HT-29 (cell line): ENCODE measurements at regions not wholly inside any gene's neighbourhood (a gene's known extent, or its start where the extent isn't known, plus 50 kb on each side); places are given as distances from the start of the nearest gene placed in this dataset.

Experiments
- DNase-seq: peaks from one replicate; pipeline ENCODE4 v3.0.0-alpha.2; 2015; ENCODE audit warnings: low spot score

- no peak for DNase-seq
These were observed 101.1 kb upstream of the THRB start for GRCh38 chr3:24595796-24596195.

DNA sequence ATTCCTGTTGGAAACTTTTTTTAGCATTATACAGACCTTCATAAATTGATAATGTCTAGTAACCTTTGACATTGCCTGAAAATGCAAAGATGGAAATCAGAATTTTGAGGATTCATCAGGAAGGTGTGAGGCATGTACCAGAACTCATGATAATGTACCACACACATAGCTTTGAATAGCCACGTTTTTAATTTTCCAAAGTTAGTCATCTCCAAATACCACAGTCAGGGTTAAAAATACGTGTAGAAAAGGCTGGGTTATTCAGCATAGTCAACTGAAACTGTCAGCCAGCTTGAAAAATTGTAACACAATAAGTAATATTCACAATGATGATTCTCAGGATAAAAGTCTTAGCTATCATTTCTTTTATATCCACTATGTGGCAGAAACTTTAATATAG is 102.0 kb upstream of the THRB start:
- DNase-seq = no peak

DNA sequence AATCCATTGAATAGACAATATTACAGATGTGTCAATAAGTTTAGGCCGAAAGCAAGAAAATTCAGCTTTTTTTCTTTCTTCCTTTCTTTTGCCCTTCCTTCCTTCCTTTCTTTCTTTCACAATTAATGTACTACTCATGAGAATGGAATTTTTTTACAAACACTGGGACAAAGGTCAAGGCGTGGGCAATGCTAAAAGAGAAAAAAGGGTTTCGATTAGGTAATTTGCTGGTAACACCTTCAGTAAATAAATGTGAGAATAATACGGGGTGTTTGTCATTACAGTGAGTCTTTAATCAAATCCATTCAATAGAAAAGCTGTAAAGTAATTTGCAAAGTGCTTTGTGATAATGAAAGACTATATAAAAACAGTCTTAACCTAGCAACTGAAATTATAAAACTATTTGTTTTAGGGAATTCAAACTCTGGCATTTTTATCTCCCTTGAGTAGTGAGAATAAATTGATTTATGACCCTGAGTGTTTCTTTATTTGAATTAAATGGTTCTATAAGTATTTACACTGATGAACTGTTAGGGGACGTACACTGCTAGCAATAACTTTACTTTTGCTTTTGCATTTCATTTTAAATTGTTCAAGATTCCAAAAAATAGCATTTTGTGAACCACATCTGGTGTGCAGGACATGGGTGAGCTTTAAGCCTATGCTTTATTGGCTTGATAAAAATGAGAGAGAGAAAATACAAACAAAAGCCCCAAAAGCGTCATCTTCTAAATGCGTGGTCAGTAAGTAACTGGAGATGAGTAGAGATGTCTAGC is 104.2 kb upstream of the THRB start:
- peak; percentile 54 for DNase-seq

DNA sequence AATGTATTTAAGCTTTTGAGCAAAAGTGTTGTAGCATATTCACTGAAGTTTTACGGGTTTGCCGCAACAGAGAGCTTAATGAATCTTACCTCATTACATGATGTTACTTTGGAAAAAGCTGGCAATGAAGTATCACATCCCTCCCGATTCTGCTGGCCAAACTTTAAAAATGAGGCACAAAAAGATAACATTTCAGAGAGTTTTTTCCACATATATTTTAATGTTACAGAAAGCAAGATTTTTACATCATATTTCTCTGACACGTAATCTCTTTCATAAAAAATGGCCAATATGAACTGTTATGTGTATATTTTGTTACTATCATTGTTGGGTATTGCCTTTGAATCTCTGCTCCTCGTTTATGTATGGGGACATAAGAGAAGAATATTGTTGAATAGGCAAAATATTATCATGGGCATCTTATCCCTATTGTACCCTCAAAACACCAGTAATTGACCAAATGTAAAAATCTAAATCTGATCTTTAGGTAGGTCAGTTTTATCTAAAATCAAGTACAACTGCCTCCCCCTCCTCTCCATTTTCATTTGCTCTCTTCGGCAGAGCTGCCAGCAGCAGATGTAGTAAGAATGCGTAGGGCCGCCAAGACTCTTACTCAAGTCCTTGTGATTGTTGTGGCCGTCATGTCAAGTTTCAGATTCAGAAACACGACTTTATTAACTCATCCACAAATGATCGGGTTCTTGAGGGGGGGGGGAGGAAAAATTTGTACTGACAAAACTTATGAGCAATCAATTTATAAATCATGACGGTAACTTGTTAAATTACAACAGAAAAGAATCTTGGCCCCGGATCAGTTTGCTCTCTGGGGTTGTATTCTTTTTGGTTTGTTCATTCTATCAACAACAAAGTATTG is 106.7 kb upstream of the THRB start:
- DNase-seq = no peak

- DNase-seq = no peak
These were observed 109.6 kb upstream of the THRB start for GRCh38 chr3:24604215-24604614.

- no peak for DNase-seq
These were observed 110.9 kb upstream of the THRB start for GRCh38 chr3:24605511-24606028.

DNA sequence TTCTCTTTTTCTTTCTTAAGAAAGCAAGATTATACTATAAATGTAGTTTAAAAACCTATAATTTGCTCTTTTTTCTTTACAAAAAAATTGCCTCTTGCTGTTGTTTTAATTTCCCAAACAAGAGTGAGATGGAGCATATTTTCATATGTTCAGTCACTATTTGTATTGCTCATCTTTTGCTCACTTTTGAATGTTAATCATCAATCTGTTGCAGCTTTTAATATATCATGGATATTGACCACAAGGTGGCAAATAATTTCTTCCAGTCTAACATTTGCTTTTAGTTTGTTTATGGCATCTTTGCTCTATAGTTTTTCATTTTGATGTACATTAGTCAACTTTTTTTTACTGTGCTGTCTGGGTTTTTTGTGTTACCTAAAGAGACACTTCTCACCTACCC is 112.6 kb upstream of the THRB start:
- DNase-seq = no peak

DNA sequence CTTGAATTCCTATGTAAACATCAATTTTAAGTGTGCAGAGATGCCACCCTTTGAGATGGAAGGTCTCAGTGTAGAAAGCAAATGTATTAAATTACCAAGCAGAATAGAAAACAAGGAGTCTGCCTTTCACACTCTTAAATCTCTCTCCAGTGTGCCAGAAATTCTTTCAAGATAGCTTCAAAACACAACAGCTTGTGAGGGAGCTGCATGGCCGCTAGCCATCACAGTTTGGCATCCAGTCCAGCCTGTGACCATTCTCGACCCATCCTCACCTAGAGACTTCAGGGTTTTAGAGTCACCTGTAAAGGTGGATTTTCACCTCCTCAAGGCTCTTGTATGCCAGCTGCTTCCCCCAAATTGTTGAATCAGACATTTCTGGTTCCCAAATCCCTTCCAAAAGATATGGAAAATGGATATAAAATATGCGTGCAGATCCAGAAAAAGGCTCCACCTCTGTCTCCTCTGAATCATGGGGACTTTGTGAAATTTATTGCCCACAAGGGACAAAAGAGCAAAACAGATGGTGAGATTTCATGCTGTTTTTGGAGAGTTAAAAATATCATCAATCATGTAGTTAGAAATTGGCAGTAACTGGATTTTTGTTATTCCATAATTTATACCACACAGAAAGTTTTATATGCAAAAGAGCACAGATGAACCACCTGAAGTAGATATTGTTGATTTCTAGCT is 114.2 kb upstream of the THRB start:
- DNase-seq = no peak

DNA sequence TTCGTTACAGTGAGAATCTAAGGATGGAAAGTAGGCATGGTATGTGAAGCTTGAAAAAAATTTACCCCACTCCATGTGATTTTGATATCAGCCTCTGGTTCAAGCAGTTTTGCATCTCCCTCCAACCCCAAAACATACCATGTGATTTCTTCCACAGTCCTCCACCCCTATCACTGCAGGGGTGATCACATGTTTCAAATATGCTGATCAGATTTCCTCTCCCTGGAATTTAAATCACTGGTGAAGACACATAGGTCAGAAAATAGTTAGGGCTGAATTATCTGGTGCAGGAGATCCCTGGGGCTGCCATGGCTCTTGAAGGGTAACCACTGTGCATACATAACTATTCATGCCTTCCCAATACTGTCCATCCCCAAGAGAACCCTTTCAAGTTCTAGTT is 119.7 kb upstream of the THRB start:
- no peak for DNase-seq

DNA sequence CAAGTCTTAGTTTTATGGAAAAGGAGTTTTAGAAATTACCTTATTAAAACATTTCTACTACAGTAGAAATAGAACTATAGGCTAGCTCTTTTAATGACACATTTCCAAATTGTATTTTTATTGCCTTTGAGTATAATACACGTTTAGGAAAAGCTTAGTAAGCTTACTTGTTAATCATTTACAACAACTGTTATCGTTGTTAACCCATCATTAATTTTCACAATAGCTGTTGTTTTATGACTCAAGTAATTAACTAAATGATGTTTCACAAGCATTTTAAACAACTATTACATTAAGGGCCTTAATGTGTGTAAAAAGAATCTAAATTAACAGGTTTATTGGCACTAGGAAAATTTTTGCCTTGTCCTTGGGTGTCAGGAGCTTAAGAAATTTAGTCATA is 120.5 kb upstream of the THRB start:
- DNase-seq = no peak

DNA sequence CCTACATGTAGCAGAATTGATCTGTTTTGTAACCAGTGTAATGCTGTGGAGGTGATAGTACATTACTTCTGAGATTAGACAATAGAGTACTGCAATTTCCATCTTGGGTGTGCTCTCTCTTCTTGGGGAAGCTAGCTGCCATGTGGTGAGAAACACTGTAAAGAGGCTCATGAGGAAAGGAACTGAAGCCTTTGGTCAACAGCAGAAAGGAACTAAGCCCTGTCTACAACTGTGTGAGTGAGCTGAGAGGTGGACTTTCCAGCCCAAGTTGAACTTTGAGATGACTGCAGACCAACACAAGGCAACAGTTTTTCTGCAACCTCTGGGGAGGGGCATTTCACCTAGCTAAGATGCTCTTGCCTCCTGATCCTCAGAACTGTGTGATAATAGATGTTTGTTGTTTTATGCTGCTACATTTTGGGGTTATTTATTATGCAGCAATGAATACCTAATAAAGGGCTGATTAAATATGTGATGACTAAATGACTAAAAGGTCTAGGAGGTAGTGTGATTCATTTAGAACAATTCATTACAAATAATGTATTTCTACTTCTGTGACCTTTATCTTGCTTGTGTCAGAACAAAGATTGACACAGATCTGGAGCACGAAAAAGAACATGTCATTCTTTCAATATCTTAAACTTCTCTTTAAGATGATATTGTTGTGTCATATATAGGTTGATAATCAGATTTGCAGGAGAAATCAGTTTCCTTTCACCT is 121.6 kb upstream of the THRB start:
- DNase-seq = no peak

DNA sequence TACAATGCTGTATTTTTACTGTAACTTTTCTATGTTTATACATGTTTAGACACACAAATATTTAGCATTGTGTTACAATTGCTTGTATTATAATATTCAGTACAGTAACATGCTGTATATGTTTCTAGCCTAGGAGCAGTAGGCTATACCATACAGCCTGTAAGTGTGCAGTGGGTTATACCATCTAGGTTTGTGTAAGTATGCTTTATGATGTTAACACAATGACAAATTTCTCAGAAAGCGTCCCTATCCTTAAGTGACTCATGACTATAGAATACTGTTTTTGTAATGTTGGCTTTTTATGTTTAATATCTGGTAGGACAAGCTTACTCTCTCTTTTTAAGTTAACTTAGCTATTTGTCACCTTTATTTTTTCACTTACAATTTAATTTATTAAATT is 127.5 kb upstream of the THRB start:
- no peak for DNase-seq

DNA sequence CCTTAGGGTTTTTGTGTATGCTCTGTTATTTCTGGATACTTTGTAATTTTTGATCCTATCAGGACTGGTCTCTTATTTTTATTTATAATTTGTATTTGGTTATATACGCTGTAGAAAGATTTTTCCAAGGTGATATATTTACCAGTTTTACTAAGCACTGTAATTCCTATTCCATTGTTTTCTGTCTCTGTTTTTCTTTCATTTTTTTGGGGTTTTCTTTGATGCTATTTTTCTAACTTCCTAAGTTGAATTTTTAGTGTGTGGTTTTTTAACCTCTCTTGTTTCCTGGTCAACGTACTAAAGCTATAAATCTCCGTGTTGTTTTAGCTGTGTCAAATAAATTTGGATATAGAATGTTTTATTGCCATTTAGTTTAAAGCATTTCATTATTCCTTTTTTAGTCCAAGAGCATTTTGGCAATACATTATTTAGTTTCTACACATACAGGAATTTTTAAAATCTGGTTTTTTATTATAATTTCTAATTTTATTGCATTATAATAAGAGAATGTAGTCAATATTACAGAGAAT is 128.1 kb upstream of the THRB start:
- DNase-seq = no peak

DNA sequence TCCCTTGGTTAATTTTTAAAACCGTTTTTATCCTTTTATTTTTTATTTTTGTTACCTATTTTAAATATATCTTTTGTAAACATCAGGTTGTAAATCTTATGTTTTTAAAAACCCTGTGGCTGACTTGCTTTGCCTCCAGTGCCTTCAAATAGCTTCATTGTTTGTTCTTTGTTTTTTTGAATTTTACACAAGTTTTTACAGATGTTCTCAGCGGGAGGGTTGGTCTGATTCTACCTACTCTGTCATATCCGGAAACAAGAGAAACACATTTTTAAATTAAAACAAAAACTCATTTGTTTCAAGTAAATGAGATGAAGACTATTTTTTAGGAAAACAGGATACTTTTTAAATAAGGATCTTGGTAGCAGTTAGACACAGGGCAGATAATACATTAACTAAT is 129.0 kb upstream of the THRB start:
- no peak for DNase-seq

GRCh38 chr3:24624938-24625681 is 130.5 kb upstream of the THRB start:
- DNase-seq = no peak

- peak; percentile 52 for DNase-seq
These were observed 134.0 kb upstream of the THRB start for GRCh38 chr3:24628523-24629258.

DNA sequence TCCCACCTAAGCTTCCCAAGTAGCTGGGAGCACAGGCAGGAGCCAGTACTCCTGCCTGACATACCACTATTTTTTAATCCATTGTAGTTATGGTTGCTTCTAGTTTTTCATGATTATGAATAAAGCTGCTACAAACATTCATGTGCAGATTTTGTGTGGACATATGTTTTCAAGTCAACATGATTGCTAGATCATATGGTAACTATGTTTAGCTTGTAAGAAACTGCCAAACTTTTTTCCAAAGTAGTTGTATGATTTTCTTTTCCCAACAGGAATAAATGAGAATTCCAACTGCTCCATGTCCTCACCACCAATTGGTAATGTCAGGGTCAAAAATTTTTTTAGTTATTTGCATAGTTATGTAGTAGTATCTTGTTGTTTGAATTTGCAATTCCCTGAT is 136.8 kb upstream of the THRB start:
- no peak for DNase-seq

GRCh38 chr3:24639061-24639460 is 144.4 kb upstream of the THRB start:
- no peak for DNase-seq

DNA sequence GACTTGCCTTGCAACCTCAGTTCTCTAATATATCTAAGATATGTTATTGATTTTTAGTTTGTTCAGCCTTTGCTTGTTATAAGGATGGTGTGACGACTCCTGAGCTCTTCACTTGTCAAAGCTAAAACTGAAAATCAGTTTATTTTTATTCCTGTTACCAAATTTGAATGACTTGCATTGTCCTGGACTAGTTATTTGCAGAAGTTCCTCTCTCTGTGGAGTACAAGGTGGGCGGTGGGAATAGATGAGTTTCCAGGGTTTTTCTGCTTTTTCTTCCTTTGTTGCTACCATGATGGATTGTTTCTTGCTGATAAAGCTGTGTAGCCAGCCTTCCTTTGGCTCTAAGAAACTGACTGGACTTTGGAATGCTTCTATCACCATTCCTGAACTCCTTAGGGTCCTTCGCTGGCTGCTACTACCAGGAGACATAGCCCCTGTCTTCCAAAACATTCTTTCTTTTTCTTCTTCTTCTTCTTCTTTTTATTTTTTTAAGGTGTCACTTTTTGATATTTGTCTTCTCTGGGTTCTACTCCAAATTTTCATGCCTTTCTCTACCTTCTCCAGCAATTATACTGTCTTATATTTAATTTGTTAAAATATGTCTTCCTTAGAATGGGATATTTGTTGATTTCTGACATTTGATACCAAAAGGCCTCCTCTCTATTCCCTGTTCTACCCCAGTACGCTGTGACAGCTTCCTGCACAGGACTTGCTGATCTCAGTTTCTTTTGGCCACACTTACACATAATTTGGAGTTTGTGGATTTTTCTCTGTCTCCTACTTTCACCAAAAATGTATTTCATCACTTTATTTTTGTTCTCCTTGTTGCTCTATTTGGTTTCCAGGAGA is 145.1 kb upstream of the THRB start:
- no peak for DNase-seq
